GM18951 (cell line): ENCODE measurements at regions not wholly inside any gene's neighbourhood (a gene's known extent, or its start where the extent isn't known, plus 50 kb on each side); places are given as distances from the start of the nearest gene placed in this dataset.
"Not testable (repeated sequence)": the region's sequence is repeated elsewhere in the genome, so short reads cannot be mapped to it uniquely, and the experiment has no call there.

Experiments
- POLR2A ChIP-seq: IDR thresholded peaks from 4 replicates; pipeline ENCODE4 v1.6.1; 2011; ENCODE audit warnings: mild to moderate bottlenecking; ENCODE audit not compliant: insufficient read length, insufficient read depth; ENCODE audit errors: extremely low read depth
- in situ Hi-C: fragments of 300-500 bp; cut with MboI; formaldehyde crosslinking; loops from one replicate; pipeline ENCODE4 v1.12.0; 2022; ENCODE audit warnings: low sequenced_read_pairs, mixed read lengths, inconsistent platforms; ENCODE audit not compliant: unreplicated experiment

DNA sequence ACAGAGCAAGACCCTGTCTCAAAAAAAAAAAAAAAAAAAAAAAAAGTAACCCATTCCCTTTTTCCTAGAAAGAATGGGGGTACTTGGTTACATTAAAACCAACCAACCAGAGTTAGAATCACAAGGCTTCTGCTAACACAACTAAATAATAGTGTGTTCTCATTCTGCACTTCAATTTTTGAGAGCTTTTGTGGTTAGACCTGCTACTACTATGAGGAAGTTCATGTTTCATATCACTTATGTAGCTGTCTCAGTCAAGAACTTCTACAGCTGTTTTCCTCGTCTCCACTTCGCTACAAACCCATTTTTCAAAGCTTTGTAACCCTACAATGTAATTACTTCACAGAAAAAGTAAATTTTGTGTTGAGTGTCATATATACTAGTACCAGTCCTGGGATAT lies 58.3 kb downstream of the PDHA2 start:
- TF ChIP-seq POLR2A: no peak
- in situ Hi-C loops: no loop called here

GRCh38 chr4:95909211-95909610 lies 69.3 kb downstream of the PDHA2 start:
- in situ Hi-C loops: no loop called here
- TF ChIP-seq POLR2A: no peak

- in situ Hi-C loops: no loop called here
These were observed 70.9 kb downstream of the PDHA2 start for GRCh38 chr4:95910749-95911148.

GRCh38 chr4:95921470-95921869 lies 81.6 kb downstream of the PDHA2 start:
- in situ Hi-C loops: no loop called here
- TF ChIP-seq POLR2A: no peak

More at GRCh38 chr4:95910749-95911148, 70.9 kb downstream of the PDHA2 start:
- no peak for TF ChIP-seq POLR2A

DNA sequence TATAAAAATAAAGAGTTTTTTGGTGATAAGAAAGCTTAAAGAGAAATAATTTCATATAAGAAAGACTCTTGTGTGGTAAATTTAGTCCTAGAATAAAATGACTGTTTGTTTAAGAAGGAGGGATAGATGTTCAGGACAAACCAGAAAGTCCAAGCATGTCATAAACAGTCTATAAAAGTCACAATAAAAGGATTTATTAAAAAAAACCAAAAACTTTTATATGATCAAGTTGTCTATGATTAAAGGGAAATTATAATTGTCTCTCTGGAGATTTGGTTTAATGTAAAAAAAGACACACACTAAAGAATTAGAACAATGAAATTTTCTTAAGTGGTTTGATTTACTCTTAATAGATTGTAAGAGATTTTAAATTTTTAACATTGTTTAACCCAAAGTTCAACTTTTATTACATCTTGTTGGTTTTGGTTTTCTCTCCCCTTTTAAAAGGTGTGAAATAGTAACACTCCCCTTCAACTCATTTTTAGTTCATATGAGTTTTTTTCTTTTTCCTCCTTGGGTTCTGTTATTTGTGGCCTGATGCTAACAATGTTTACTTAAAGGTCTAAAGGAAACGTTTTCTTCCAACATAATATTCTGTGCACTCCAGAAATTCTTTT lies 89.7 kb downstream of the PDHA2 start:
- in situ Hi-C loops: no loop called here

DNA sequence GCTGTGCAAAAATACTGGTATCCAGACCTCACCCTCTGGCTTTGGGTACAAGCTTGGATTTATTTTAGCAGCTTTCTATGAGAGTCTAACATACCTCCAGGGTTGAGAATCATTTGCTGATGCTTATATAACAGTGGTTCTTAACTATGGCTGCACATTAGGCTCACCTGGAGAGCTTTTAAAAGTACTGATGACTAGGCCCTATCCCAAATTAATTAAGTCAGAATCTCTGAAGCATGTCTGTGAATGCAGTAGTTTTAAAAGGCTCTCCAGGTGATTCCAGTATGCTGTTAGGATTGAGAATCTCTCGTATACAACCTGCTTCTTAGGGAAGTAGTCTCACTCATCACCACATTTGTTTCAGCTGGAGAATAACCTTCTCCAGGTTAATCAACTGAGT lies 99.2 kb downstream of the PDHA2 start:
- in situ Hi-C loops: no loop called here
- no peak for TF ChIP-seq POLR2A

More for the DNA sequence above, 89.7 kb downstream of the PDHA2 start:
- no peak for TF ChIP-seq POLR2A

GRCh38 chr4:95949136-95949765 lies 109.4 kb downstream of the PDHA2 start:
- no peak for TF ChIP-seq POLR2A
- in situ Hi-C loops: no loop called here

GRCh38 chr4:95949808-95950207 lies 109.9 kb downstream of the PDHA2 start:
- TF ChIP-seq POLR2A: no peak
- in situ Hi-C loops: no loop called here

GRCh38 chr4:95952538-95952937 lies 112.6 kb downstream of the PDHA2 start:
- in situ Hi-C loops: not testable (repeated sequence)

DNA sequence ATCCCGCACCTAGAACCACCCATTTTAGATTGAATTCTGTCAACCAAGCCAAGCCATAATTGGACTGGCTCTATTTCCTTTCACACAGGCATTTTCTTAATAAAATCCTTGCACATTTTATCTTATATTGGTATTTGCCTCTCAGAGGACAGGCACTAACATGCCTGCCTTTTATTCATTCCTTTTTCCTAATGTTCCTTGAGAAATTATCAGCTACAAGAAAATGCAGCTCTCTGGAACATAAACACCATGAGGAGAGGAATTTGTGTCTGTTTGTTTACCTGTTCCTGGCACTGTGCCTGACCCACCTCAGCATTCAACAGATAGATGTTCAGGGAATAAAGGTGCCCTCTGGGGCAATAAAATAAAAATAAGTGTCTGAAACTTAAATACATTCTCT lies 116.2 kb downstream of the PDHA2 start:
- no peak for TF ChIP-seq POLR2A
- in situ Hi-C loops: no loop called here

DNA sequence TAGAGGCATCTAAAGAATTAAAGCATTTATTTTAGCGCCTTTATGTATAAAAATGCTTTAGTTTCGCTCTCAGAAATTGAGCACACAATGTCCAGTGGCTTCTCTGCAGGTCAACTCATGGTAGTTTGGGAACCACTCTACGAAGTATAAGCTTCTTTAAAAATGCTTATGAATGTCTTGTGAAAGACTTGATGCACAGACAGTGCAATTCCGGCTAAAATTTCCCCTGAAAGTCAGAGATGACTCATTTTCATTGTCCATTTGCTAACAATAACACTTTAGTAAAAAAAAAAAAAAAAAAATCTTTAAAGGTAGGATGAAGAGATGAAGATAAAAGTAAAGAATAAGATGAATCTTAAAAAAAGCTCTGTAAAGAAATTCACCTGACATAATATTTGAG lies 117.2 kb downstream of the PDHA2 start:
- in situ Hi-C loops: no loop called here
- no peak for TF ChIP-seq POLR2A

GRCh38 chr4:95957759-95958158 lies 117.9 kb downstream of the PDHA2 start:
- in situ Hi-C loops: no loop called here
- no peak for TF ChIP-seq POLR2A

- in situ Hi-C loops: no loop called here
- TF ChIP-seq POLR2A: no peak
These were observed 119.3 kb downstream of the PDHA2 start for GRCh38 chr4:95959182-95959581.

DNA sequence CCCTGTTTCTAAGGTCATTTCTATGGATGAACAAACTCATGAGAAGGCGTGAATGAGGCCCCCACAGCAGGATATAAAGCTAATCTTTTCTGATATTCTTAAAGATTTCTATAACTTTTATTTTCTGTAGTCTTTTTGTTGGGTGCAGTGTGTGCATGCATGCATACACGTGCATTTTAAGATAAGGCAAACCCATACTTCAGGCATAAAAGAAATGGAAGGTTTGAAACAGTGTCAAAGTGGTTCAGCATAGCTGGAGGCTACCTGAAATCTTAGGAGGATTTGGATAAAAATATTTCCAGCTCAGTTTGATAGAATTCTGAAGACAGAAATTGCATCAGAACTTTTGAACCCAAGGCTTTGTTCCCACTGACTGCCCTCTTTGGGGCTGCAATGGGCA lies 119.7 kb downstream of the PDHA2 start:
- in situ Hi-C loops: no loop called here
- TF ChIP-seq POLR2A: no peak
